Lower leg skin (tissue), 3 donors: ENCODE measurements at regions not wholly inside any gene's neighbourhood (a gene's known extent, or its start where the extent isn't known, plus 50 kb on each side); places are given as distances from the start of the nearest gene placed in this dataset.

Experiments
- CTCF ChIP-seq, 3 donors: fragments of 450-650 bp; IDR thresholded peaks; one replicate each; pipeline ENCODE4 v1.5.1; 2016; ENCODE audit warnings: antibody characterized with exemption in 3 of 3, mild to moderate bottlenecking in 3 of 3, moderate library complexity in 2 of 3
- POLR2A ChIP-seq, 2 donors: fragments of 450-650 bp; IDR thresholded peaks; one replicate each; pipeline ENCODE4 v1.6.1; 2016 to 2017; ENCODE audit warnings: antibody characterized with exemption in 2 of 2, mild to moderate bottlenecking in 1 of 2, moderate library complexity in 1 of 2

GRCh38 chr11:116542406-116542805, 230.4 kb downstream of the BUD13 start:
- TF ChIP-seq CTCF (IDR thresholded peaks at IDR 0.05), result no peak
- TF ChIP-seq POLR2A (IDR thresholded peaks at IDR 0.05), result no peak
